ENCODE measurements at regions not wholly inside any gene's neighbourhood (a gene's known extent, or its start where the extent isn't known, plus 50 kb on each side); places are given as distances from the start of the nearest gene placed in this dataset.

GRCh38 chr1:78281580-78281979, 209.2 kb upstream of the PTGFR start:
- TF ChIP-seq, protein P1, sequence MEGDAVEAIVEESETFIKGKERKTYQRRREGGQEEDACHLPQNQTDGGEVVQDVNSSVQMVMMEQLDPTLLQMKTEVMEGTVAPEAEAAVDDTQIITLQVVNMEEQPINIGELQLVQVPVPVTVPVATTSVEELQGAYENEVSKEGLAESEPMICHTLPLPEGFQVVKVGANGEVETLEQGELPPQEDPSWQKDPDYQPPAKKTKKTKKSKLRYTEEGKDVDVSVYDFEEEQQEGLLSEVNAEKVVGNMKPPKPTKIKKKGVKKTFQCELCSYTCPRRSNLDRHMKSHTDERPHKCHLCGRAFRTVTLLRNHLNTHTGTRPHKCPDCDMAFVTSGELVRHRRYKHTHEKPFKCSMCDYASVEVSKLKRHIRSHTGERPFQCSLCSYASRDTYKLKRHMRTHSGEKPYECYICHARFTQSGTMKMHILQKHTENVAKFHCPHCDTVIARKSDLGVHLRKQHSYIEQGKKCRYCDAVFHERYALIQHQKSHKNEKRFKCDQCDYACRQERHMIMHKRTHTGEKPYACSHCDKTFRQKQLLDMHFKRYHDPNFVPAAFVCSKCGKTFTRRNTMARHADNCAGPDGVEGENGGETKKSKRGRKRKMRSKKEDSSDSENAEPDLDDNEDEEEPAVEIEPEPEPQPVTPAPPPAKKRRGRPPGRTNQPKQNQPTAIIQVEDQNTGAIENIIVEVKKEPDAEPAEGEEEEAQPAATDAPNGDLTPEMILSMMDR (conservative IDR thresholded peaks at IDR 0.05; ENCODE audit: low read depth, low read length) = no peak
- TF ChIP-seq EZH2 (IDR thresholded peaks at IDR 0.05; ENCODE audit: low read length, unreplicated experiment) = no peak

All from PC-3 (cell line).